PC-3 (cell line): ENCODE measurements at regions not wholly inside any gene's neighbourhood (a gene's known extent, or its start where the extent isn't known, plus 50 kb on each side); places are given as distances from the start of the nearest gene placed in this dataset.

Experiments used
- ATAC-seq: fragments of 200-7000 bp; cut with Tn5 transposase; 2 replicates; pipeline ENCODE4 v1.9.1; 2020; ENCODE audit warnings: mild to moderate bottlenecking, moderate library complexity
- BruUV-seq: library from RNA; stranded (reverse); fragments of 400-500 nt; replicated peaks from 2 replicates; lab custom pipeline; 2021; lab: Mats Ljungman, UMichigan
- CTCF ChIA-PET: fragments of 300-600 bp; sonication (Branson Sonifier 250); formaldehyde crosslinking; loops from one replicate; lab custom pipeline; 2022; ENCODE audit warnings: antibody characterized with exemption; lab: Charles Lee
- POLR2A ChIA-PET: fragments of 300-600 bp; sonication (Branson Sonifier 250); formaldehyde crosslinking; loops from one replicate; lab custom pipeline; 2022; ENCODE audit warnings: antibody characterized with exemption; ENCODE audit not compliant: unreplicated experiment; lab: Charles Lee
- DNase-seq: peaks from one replicate; pipeline ENCODE4 v3.0.0-alpha.2; 2015
- H2AFZ ChIP-seq: fragments of 300-600 bp; sonication (generic); 2 replicates; pipeline ENCODE4 v1.6.0; 2016; ENCODE audit warnings: antibody characterized with exemption, low read length
- H3F3A ChIP-seq: fragments of 300-600 bp; sonication (generic); one replicate; pipeline ENCODE4 v1.6.0; 2017; ENCODE audit warnings: antibody characterized with exemption, low read length, control low read depth, mild to moderate bottlenecking; ENCODE audit not compliant: unreplicated experiment
- H3K27ac ChIP-seq: fragments of 300-600 bp; sonication (generic); 2 replicates; pipeline ENCODE4 v1.5.1; 2016; ENCODE audit warnings: mild to moderate bottlenecking, low read length
- H3K27me3 ChIP-seq: fragments of 300-600 bp; sonication (generic); 2 replicates; pipeline ENCODE4 v1.6.1; 2016; ENCODE audit warnings: low read length, mixed read lengths
- H3K36me3 ChIP-seq: fragments of 300-600 bp; sonication (generic); 2 replicates; pipeline ENCODE4 v1.6.1; 2016; ENCODE audit warnings: low read depth, mixed run types, low read length, mixed read lengths
- H3K4me1 ChIP-seq: fragments of 300-600 bp; sonication (generic); 2 replicates; pipeline ENCODE4 v1.5.1; 2016; ENCODE audit warnings: low read length; ENCODE audit not compliant: insufficient read depth
- H3K4me2 ChIP-seq: fragments of 300-600 bp; sonication (generic); 2 replicates; pipeline ENCODE4 v1.6.0; 2016; ENCODE audit warnings: low read length
- H3K4me3 ChIP-seq: fragments of 300-600 bp; sonication (generic); 2 replicates; pipeline ENCODE4 v1.5.1; 2016; ENCODE audit warnings: mild to moderate bottlenecking, low read length, mixed read lengths
- H3K79me2 ChIP-seq: fragments of 300-600 bp; sonication (generic); 2 replicates; pipeline ENCODE4 v1.6.1; 2017; ENCODE audit warnings: low read length, mixed read lengths
- H3K9ac ChIP-seq: fragments of 300-600 bp; sonication (generic); 2 replicates; pipeline ENCODE4 v1.6.0; 2016; ENCODE audit warnings: mild to moderate bottlenecking, low read length
- H3K9me2 ChIP-seq: fragments of 300-600 bp; sonication (generic); replicated peaks from 2 replicates; pipeline ENCODE4 v1.6.1; 2016; ENCODE audit warnings: mixed run types, low read length, mixed read lengths
- H3K9me3 ChIP-seq: fragments of 300-600 bp; sonication (generic); 2 replicates; pipeline ENCODE4 v1.6.1; 2016; ENCODE audit warnings: low read length, mixed read lengths
- H4K20me1 ChIP-seq: fragments of 300-600 bp; sonication (generic); 2 replicates; pipeline ENCODE4 v1.6.1; 2016; ENCODE audit warnings: low read length, mixed read lengths
- CTCF ChIP-seq: fragments of 300-600 bp; sonication (generic); conservative IDR thresholded peaks from 2 replicates; pipeline ENCODE4 v1.5.1; 2017; ENCODE audit warnings: antibody characterized with exemption, low read depth, mild to moderate bottlenecking, low read length
- EZH2 ChIP-seq: fragments of 300-600 bp; sonication (generic); IDR thresholded peaks from one replicate; pipeline ENCODE4 v1.6.1; 2017; ENCODE audit warnings: antibody characterized with exemption, mild to moderate bottlenecking, low read length; ENCODE audit not compliant: unreplicated experiment
- EZH2phosphoT487 ChIP-seq: fragments of 300-600 bp; sonication (generic); IDR thresholded peaks from 2 replicates; pipeline ENCODE4 v1.6.1; 2018; ENCODE audit warnings: mild to moderate bottlenecking, antibody characterized with exemption, low read length, borderline replicate concordance
- intact Hi-C: fragments of 100-400 bp; cut with micrococcal nuclease; formaldehyde crosslinking; loops from 2 replicates; pipeline ENCODE4 v1.9.0; 2023

GRCh38 chr15:69813881-69814280, 283.8 kb downstream of the TLE3 start:
- Histone ChIP-seq H3F3A (no peaks in the 10 kb centered on the region), H3K9ac (no peak overlapping the region), H3K27me3 (peaks cover 17% of the 10 kb centered on the region), H3K27ac (no peak overlapping the region), H3K4me2 (no peak overlapping the region), H2AFZ (no peak overlapping the region), H3K36me3 (no peaks in the 10 kb centered on the region), H3K9me2 (no peaks in the 10 kb centered on the region), H3K9me3 (no peaks in the 10 kb centered on the region), H3K4me3 (no peak overlapping the region), H4K20me1 (no peaks in the 10 kb centered on the region), H3K4me1 (no peaks in the 10 kb centered on the region), H3K79me2 (no peaks in the 10 kb centered on the region)
- TF ChIP-seq EZH2 = no peak
- no peak for TF ChIP-seq CTCF
- TF ChIP-seq EZH2phosphoT487 = no peak
- intact Hi-C loops = no loop called here
- ChIA-PET CTCF (no interaction called here), POLR2A (no interaction called here)
- no peak for DNase-seq
- BruUV-seq = no TSS peak
- ATAC-seq = no peak

DNA sequence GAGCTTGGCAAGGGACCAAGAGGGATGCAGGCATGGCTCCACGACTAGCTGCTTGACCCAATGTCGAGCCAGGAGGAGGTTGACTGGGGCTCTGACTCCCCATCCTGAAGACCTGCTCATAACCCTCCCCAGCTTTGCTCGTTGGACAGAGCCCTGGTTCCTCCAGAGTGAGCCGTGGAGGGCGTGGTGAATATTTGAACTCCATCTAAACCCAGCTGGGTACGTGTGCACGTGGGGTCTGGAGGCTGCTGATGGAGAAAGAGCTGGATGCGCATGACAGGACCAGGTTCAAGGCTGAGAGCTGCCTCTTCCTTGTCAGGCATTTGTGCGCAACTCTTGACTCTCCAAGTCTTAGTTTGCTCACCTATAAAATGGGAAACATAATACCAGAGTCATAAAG, 282.8 kb downstream of the TLE3 start:
- intact Hi-C loops = no loop called here
- DNase-seq (no peak), ATAC-seq (no peak)
- no peaks in the 10 kb centered on the region for H4K20me1 ChIP-seq
- no peaks in the 10 kb centered on the region for H3K4me1 ChIP-seq
- H3K4me2 ChIP-seq = no peak overlapping the region
- H2AFZ ChIP-seq = no peak overlapping the region
- peaks cover 27% of the 10 kb centered on the region for H3K27me3 ChIP-seq
- no peak overlapping the region for H3K9ac ChIP-seq
- H3K27ac ChIP-seq = no peak overlapping the region
- H3K9me3 ChIP-seq = no peaks in the 10 kb centered on the region
- no TSS peak for BruUV-seq
- TF ChIP-seq EZH2phosphoT487 = no peak
- no peak for TF ChIP-seq EZH2
- TF ChIP-seq CTCF = no peak
- H3K4me3 ChIP-seq = no peak overlapping the region
- no peaks in the 10 kb centered on the region for H3K36me3 ChIP-seq
- H3F3A ChIP-seq = no peaks in the 10 kb centered on the region
- H3K79me2 ChIP-seq = no peaks in the 10 kb centered on the region
- POLR2A ChIA-PET = no interaction called here
- H3K9me2 ChIP-seq = no peaks in the 10 kb centered on the region
- CTCF ChIA-PET = no interaction called here

- DNase-seq = no peak
- Histone ChIP-seq H3K9me2 (no peaks in the 10 kb centered on the region), H3K36me3 (no peaks in the 10 kb centered on the region), H3K27me3 (peaks cover 35% of the 10 kb centered on the region), H3K9me3 (no peaks in the 10 kb centered on the region), H3K4me1 (no peaks in the 10 kb centered on the region), H3K79me2 (no peaks in the 10 kb centered on the region), H3K9ac (no peak overlapping the region), H3F3A (no peaks in the 10 kb centered on the region), H2AFZ (no peak overlapping the region), H3K4me2 (no peak overlapping the region), H4K20me1 (no peaks in the 10 kb centered on the region), H3K4me3 (no peak overlapping the region), H3K27ac (no peak overlapping the region)
- ChIA-PET CTCF (no interaction called here), POLR2A (no interaction called here)
- ATAC-seq = no peak
- TF ChIP-seq EZH2phosphoT487 (no peak), CTCF (no peak), EZH2 (no peak)
- intact Hi-C loops = no loop called here
- no TSS peak for BruUV-seq
Observed at GRCh38 chr15:69815793-69816192, 281.9 kb downstream of the TLE3 start.
